Fibroblast of the aortic adventitia (primary cell): ENCODE measurements at regions not wholly inside any gene's neighbourhood (a gene's known extent, or its start where the extent isn't known, plus 50 kb on each side); places are given as distances from the start of the nearest gene placed in this dataset.
"Not testable (repeated sequence)": the region's sequence is repeated elsewhere in the genome, so short reads cannot be mapped to it uniquely, and the experiment has no call there.

Source experiments
- DNase-seq: peaks from one replicate; pipeline ENCODE4 v3.0.0-alpha.2; 2010; ENCODE audit warnings: low read depth
- H3K4me3 ChIP-seq: 2 replicates; pipeline ENCODE4 v1.5.1; 2011; ENCODE audit warnings: low read depth, mild to moderate bottlenecking, control low read depth, low read length, moderate library complexity
- CTCF ChIP-seq: IDR thresholded peaks from 2 replicates; pipeline ENCODE4 v1.5.1; 2011; ENCODE audit warnings: mild to moderate bottlenecking, low read length, control low read depth, inconsistent platforms; ENCODE audit not compliant: insufficient read depth

- no peak overlapping the region for H3K4me3 ChIP-seq
- peak; percentile 60 for TF ChIP-seq CTCF
- DNase-seq, result peak; percentile 36
Measured at GRCh38 chr7:142626420-142627035, 122.7 kb upstream of the PRSS1 start.

- not testable (repeated sequence) for H3K4me3 ChIP-seq
Measured at GRCh38 chr7:142625216-142625615, 124.1 kb upstream of the PRSS1 start.

GRCh38 chr7:142620402-142620801, 128.9 kb upstream of the PRSS1 start:
- DNase-seq, result no peak
- no peak overlapping the region for H3K4me3 ChIP-seq
- no peak for TF ChIP-seq CTCF

More at GRCh38 chr7:142625216-142625615, 124.1 kb upstream of the PRSS1 start:
- DNase-seq, result not testable (repeated sequence)

- no peak for TF ChIP-seq CTCF
- no peak overlapping the region for H3K4me3 ChIP-seq
- DNase-seq, result no peak
Measured at GRCh38 chr7:142618655-142619351, 130.5 kb upstream of the PRSS1 start.

- no peak overlapping the region for H3K4me3 ChIP-seq
- no peak for DNase-seq
- no peak for TF ChIP-seq CTCF
Measured at GRCh38 chr7:142616842-142617241, 132.4 kb upstream of the PRSS1 start.

GRCh38 chr7:142616121-142616643, 133.1 kb upstream of the PRSS1 start:
- no peak for DNase-seq
- no peak overlapping the region for H3K4me3 ChIP-seq
- TF ChIP-seq CTCF, result no peak

- H3K4me3 ChIP-seq, result no peak overlapping the region
- no peak for TF ChIP-seq CTCF
- DNase-seq, result no peak
Measured at GRCh38 chr7:142615508-142615907, 133.8 kb upstream of the PRSS1 start.
